Transverse colon (tissue), 4 donors: ENCODE measurements at regions not wholly inside any gene's neighbourhood (a gene's known extent, or its start where the extent isn't known, plus 50 kb on each side); places are given as distances from the start of the nearest gene placed in this dataset.

Experiments used
- DNase-seq: peaks from one replicate; pipeline ENCODE4 v3.0.0-alpha.2; 2019
- H3K27ac ChIP-seq, 4 donors: fragments of 200-600 bp; sonication (generic); 2 replicates each; pipeline ENCODE4 v1.5.1; 2016 to 2018; ENCODE audit warnings: inconsistent platforms in 4 of 4
- H3K27me3 ChIP-seq: fragments of 200-600 bp; sonication (generic); 2 replicates; pipeline ENCODE4 v1.5.1; 2017; ENCODE audit warnings: inconsistent platforms
- H3K36me3 ChIP-seq, 4 donors: fragments of 200-600 bp; sonication (generic); 2 replicates each; pipeline ENCODE4 v1.5.1; 2017 to 2019; ENCODE audit warnings: inconsistent platforms in 4 of 4
- H3K4me1 ChIP-seq, 4 donors: fragments of 200-600 bp; sonication (generic); 2 replicates each; pipeline ENCODE4 v1.5.1; 2017 to 2020; ENCODE audit warnings: inconsistent platforms in 4 of 4
- H3K4me3 ChIP-seq, 4 donors: fragments of 200-600 bp; sonication (generic); 1 replicate in 1 of 4; 2 replicates in 3 of 4; pipeline versions ENCODE4 v1.5.1 to v1.6.1; 2017 to 2019; ENCODE audit warnings: inconsistent platforms in 4 of 4
- H3K9me3 ChIP-seq, 2 donors: fragments of 200-600 bp; sonication (generic); 2 replicates each; pipeline ENCODE4 v1.5.1; 2017 to 2019; ENCODE audit warnings: inconsistent platforms in 2 of 2
- EP300 ChIP-seq: sonication (generic); formaldehyde crosslinking; IDR thresholded peaks from one replicate; pipeline ENCODE4 v1.6.1; 2017; ENCODE audit warnings: antibody characterized with exemption, low read depth
- POLR2A ChIP-seq: fragments of 450-650 bp; IDR thresholded peaks from one replicate; pipeline ENCODE4 v1.6.1; 2016; ENCODE audit warnings: antibody characterized with exemption, mild to moderate bottlenecking, moderate library complexity
- POLR2AphosphoS5 ChIP-seq, 3 donors: sonication (generic); formaldehyde crosslinking; IDR thresholded peaks; one replicate each; pipeline ENCODE4 v1.6.1; 2016; ENCODE audit warnings: antibody characterized with exemption in 3 of 3
- WGBS, 2 donors: methylation state at CpG; one replicate each; pipeline ENCODE4 v1.1.5; 2018; ENCODE audit warnings: low coverage in 1 of 2; 5-methylcytosine and 5-hydroxymethylcytosine counted together
- in situ Hi-C, 4 donors: fragments of 200-750 bp; cut with MboI; loops; one replicate each; pipeline versions ENCODE4 v1.15.0 to v1.15.1; 2017; ENCODE audit warnings: low sequenced_read_pairs in 3 of 4, low pct_ligation_motif_present in 1 of 4, low pct_unique_long_range_greater_than_20kb in 1 of 4
- intact Hi-C: fragments of 100-400 bp; cut with DNase I; formaldehyde crosslinking; loops from one replicate; pipeline ENCODE4 v1.15.1; 2023; ENCODE audit warnings: low total_unique reads
- TF ChIP-seq, protein P1 (sequence below), 5 experiments: fragments of 200-600 bp in 3 of 5; fragments of 450-650 bp in 2 of 5; sonication (generic) in 3 of 5; IDR thresholded peaks; 1 replicate in 2 of 5; 2 replicates in 3 of 5; pipeline ENCODE4 v1.5.1; 2016 to 2017; ENCODE audit warnings: antibody characterized with exemption in 5 of 5, inconsistent platforms in 3 of 5, mild to moderate bottlenecking in 2 of 5, moderate library complexity in 1 of 5

DNA sequence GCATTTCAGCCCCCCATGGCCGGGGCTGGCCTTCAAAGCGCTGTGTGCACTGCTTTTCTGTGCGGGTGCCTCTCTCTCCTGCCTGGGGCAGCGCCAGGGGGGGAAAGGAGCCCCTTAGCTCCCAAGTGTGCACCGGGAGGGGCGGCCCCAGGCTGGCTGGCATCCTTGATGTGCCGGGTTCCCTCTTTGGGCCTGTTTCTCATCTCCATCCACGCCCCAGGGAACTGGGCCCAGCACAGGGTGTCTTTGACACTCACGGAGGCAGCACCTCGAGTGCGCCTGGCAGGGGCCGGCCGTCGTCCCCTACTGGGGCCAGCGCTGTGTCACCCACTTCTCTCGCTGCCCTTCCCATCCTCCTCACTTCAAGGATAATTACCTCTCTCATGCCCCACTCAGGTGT lies 324.3 kb downstream of the TEX29 start:
- H3K4me3 ChIP-seq, result no peak overlapping the region
- DNase-seq, result no peak
- TF ChIP-seq, protein P1, sequence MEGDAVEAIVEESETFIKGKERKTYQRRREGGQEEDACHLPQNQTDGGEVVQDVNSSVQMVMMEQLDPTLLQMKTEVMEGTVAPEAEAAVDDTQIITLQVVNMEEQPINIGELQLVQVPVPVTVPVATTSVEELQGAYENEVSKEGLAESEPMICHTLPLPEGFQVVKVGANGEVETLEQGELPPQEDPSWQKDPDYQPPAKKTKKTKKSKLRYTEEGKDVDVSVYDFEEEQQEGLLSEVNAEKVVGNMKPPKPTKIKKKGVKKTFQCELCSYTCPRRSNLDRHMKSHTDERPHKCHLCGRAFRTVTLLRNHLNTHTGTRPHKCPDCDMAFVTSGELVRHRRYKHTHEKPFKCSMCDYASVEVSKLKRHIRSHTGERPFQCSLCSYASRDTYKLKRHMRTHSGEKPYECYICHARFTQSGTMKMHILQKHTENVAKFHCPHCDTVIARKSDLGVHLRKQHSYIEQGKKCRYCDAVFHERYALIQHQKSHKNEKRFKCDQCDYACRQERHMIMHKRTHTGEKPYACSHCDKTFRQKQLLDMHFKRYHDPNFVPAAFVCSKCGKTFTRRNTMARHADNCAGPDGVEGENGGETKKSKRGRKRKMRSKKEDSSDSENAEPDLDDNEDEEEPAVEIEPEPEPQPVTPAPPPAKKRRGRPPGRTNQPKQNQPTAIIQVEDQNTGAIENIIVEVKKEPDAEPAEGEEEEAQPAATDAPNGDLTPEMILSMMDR (IDR thresholded peaks at IDR 0.05), result no peak
- TF ChIP-seq POLR2A, result no peak
- TF ChIP-seq EP300, result no peak
- TF ChIP-seq POLR2AphosphoS5 (IDR thresholded peaks at IDR 0.05), result no peak
- H3K9me3 ChIP-seq, result no peaks in the 10 kb centered on the region
- H3K27me3 ChIP-seq, result no peaks in the 10 kb centered on the region
- intact Hi-C loops, result no loop called here
- no peaks in the 10 kb centered on the region for H3K36me3 ChIP-seq
- no peaks in the 10 kb centered on the region for H3K4me1 ChIP-seq
- H3K27ac ChIP-seq, result no peak overlapping the region
- 83% methylated on average over 16 of the region's 16 CpGs; no CpG with 5 or more reads in 1 of the 2 donors for WGBS, 2 donors
- in situ Hi-C loops, result no loop called here

DNA sequence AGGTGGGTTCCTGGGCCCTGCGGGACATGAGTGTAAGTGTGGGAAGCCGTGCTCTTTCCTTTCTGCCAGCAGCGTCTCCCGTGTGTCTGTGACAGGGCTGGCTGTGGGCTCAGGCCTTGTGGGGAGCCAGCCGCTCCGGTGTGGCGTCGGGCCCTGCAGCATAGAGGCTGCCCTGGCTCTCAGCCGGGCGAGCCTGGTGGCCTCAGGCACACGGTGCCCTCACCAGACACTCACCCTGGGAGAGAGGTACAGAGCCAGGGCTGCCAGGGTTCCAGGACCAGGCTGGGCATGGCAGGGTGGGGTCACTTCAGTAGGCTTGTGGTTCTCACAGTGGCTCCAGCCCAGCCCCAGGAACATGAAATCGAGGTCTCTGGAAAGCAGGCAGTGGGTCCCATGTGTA lies 324.8 kb downstream of the TEX29 start:
- Histone ChIP-seq H3K27ac (no peak overlapping the region), H3K27me3 (no peaks in the 10 kb centered on the region), H3K4me3 (no peak overlapping the region), H3K9me3 (no peaks in the 10 kb centered on the region), H3K36me3 (no peaks in the 10 kb centered on the region), H3K4me1 (no peaks in the 10 kb centered on the region)
- in situ Hi-C loops (no loop called here), intact Hi-C loops (no loop called here)
- no peak for DNase-seq
- 84% methylated on average over 5 of the region's 12 CpGs; no CpG with 5 or more reads in 1 of the 2 donors for WGBS, 2 donors
- TF ChIP-seq POLR2AphosphoS5 (IDR thresholded peaks at IDR 0.05), result no peak
- TF ChIP-seq EP300, result no peak
- TF ChIP-seq, protein P1 (IDR thresholded peaks at IDR 0.05), result no peak
- TF ChIP-seq POLR2A, result no peak

- H3K4me3 ChIP-seq, result no peak overlapping the region
- WGBS, 2 donors, result 80 to 89% methylated on average over 2 to 27 of the region's 27 CpGs
Measured at GRCh38 chr13:111645598-111646455, 325.4 kb downstream of the TEX29 start.

DNA sequence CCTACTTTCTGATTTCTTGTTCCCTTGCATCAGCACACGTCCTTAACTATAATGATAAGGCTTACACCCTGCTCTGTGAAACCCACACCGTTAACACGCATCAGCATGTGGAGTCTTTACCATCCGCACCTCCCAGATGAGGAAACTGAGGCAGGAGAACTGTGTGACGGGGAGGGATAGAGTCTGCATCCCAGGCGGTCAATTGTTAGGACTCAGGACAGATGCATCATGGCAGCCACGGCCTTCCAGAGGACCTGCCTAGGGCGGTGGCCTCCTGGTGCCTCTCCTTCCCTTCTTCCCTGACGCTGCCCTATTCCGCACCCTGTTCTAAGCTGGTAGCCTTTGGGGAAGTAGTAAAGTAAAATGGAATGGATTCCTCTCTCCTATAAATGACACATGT lies 326.0 kb downstream of the TEX29 start:
- H3K4me3 ChIP-seq, result no peak overlapping the region
- no peaks in the 10 kb centered on the region for H3K9me3 ChIP-seq
- TF ChIP-seq, protein P1 (IDR thresholded peaks at IDR 0.05), result no peak
- no peaks in the 10 kb centered on the region for H3K4me1 ChIP-seq
- WGBS, 2 donors, result 91 to 93% methylated on average over 5 to 10 of the region's 10 CpGs
- no peak for DNase-seq
- peaks cover 4% of the 10 kb centered on the region for H3K27me3 ChIP-seq
- in situ Hi-C loops (no loop called here), intact Hi-C loops (no loop called here)
- no peak overlapping the region for H3K27ac ChIP-seq
- H3K36me3 ChIP-seq, result no peaks in the 10 kb centered on the region

More at GRCh38 chr13:111645598-111646455, 325.4 kb downstream of the TEX29 start:
- in situ Hi-C loops, result no loop called here
- no peak for DNase-seq
- H3K27me3 ChIP-seq, result no peaks in the 10 kb centered on the region
- H3K4me1 ChIP-seq, result no peaks in the 10 kb centered on the region
- no peaks in the 10 kb centered on the region for H3K9me3 ChIP-seq
- intact Hi-C loops, result no loop called here
- no peaks in the 10 kb centered on the region for H3K36me3 ChIP-seq
- H3K27ac ChIP-seq, result no peak overlapping the region
- TF ChIP-seq, protein P1 (IDR thresholded peaks at IDR 0.05), result no peak
- TF ChIP-seq POLR2AphosphoS5 (IDR thresholded peaks at IDR 0.05) (no peak), EP300 (no peak), POLR2A (no peak)
